ENCODE measurements at regions not wholly inside any gene's neighbourhood (a gene's known extent, or its start where the extent isn't known, plus 50 kb on each side); places are given as distances from the start of the nearest gene placed in this dataset.
"Not testable (repeated sequence)": the region's sequence is repeated elsewhere in the genome, so short reads cannot be mapped to it uniquely, and the experiment has no call there.

DNA sequence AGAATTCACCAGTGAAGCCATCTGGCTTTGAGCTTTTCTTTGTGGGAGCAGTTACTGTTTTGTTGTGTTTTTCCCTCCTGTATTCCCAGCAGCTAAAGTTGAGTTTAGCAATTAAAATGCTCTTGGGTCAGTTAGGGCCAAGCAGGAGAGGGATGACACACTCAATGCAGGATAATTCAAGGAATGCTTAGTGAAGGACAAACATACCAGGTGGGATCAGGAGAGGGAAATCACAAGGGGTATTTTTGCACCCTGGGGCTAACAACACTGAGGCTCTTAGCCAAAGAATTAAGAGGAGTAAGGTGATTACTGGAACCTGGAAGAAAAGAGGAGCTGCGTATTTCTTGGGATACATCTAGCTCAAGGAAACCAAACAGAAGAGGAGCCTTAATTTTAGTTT is 82.4 kb upstream of the KCND2 start:
- Mint-ChIP-seq H3K4me3 (no peak overlapping the region), H3K4me1 (no peaks in the 10 kb centered on the region), H3K27me3 (no peaks in the 10 kb centered on the region), H3K9me3 (peaks cover 0 to 9% (median 4%) of the 10 kb centered on the region in 7 donors), H3K36me3 (no peaks in the 10 kb centered on the region), H3K27ac (no peak overlapping the region)
- ATAC-seq (ENCODE audit: low read depth in 2 of 2) (no peak), DNase-seq (no peak)

- not testable (repeated sequence) for H3K4me3 Mint-ChIP-seq; H3K36me3 Mint-ChIP-seq; H3K27me3 Mint-ChIP-seq; DNase-seq; H3K27ac Mint-ChIP-seq; H3K4me1 Mint-ChIP-seq; H3K9me3 Mint-ChIP-seq; ATAC-seq (ENCODE audit: low read depth in 2 of 2)
Measured at GRCh38 chr7:120191423-120191822, 81.6 kb upstream of the KCND2 start.

DNA sequence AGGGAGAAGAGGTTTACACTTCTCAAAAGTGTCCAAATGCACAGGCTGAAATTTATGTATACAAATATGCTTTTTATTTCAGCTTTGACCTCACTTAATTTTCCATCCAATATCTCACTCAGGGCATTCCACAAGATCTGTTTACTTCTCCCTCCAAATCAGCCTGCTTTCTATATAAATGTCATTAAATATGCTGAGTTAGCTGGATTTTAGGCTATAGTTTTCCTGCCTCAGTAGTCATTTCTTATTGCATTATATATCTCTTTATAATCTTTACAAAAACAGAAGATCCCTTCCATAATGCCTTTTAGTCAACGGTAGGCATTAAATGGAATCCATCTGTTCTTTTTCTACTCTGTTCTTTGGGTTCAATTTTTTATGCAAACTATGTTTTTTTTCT is 71.7 kb upstream of the KCND2 start:
- Mint-ChIP-seq H3K36me3 (no peaks in the 10 kb centered on the region), H3K27me3 (no peaks in the 10 kb centered on the region), H3K9me3 (peaks cover 0 to 4% (median 0%) of the 10 kb centered on the region in 7 donors), H3K4me3 (no peak overlapping the region), H3K27ac (no peak overlapping the region), H3K4me1 (no peaks in the 10 kb centered on the region)
- ATAC-seq (ENCODE audit: low read depth in 2 of 2): no peak
- no peak for DNase-seq

DNA sequence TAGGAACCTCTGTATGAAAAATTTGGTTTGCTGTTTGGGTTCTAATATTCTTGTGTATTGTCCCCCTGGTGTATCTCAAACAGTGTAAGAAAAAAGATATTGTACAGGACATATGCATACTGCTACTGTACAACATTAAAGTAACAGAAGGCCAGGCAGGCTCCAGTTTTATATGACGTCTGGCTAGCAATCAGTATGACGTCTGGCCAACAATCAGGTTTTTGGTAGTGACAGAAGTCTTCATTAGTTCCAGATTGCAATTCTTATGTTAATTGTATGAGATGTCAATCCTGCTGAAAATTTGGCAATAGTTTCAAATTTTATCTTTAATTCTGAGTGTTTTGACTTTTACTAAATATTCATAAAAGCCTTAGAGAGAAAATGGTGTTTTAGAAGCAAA is 67.9 kb upstream of the KCND2 start:
- ATAC-seq (ENCODE audit: low read depth in 2 of 2) (no peak), DNase-seq (no peak)
- Mint-ChIP-seq H3K4me1 (no peaks in the 10 kb centered on the region), H3K27me3 (no peaks in the 10 kb centered on the region), H3K36me3 (no peaks in the 10 kb centered on the region), H3K9me3 (peaks cover 0 to 11% (median 6%) of the 10 kb centered on the region in 7 donors), H3K4me3 (no peak overlapping the region), H3K27ac (no peak overlapping the region)

DNA sequence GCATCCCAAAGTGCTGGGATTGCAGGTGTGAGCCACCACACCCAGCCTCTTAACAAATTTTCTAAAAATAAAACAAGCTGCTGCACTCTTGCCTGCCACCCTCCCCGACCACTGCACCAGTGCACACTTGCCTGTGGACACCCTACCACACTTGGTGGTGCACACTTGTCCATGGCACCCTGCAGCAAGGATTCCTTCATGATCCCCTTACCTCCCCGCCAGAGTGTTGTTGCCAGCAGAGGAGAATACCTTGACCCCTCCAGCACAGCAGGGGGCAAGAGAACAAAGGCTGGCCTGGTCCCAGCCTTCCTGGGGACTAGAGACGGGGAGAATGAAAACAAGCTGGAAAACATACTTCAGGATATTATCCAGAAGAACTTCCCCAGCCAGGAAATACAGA is 65.9 kb upstream of the KCND2 start:
- H3K9me3 Mint-ChIP-seq: peaks cover 4 to 22% (median 8%) of the 10 kb centered on the region in 7 donors
- no peaks in the 10 kb centered on the region for H3K4me1 Mint-ChIP-seq
- no peak overlapping the region for H3K4me3 Mint-ChIP-seq
- no peak overlapping the region for H3K27ac Mint-ChIP-seq
- no peaks in the 10 kb centered on the region for H3K36me3 Mint-ChIP-seq
- no peaks in the 10 kb centered on the region for H3K27me3 Mint-ChIP-seq
- ATAC-seq (ENCODE audit: low read depth in 2 of 2) (no peak), DNase-seq (no peak)

DNA sequence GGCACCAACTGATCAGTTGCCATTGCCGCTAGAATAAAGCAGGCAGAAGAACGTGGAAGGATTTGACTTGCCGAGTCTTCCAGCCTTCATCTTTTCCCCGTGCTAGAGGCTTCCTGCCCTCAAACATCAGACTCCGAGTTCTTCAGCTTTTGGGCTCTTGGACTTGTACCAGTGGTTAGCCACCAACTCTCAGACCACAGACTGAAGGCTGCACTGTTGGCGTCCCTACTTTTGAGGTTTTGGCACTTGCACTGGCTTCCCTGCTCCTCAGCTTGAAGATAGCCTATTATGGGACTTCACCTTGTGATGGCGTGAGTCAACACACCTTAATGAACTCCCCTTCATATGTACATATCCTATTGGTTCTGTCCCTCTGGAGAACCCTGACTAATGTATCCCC is 57.3 kb upstream of the KCND2 start:
- DNase-seq (no peak), ATAC-seq (ENCODE audit: low read depth in 2 of 2) (no peak)
- peaks cover 0 to 11% (median 4%) of the 10 kb centered on the region in 7 donors for H3K9me3 Mint-ChIP-seq
- H3K4me3 Mint-ChIP-seq: no peak overlapping the region
- no peaks in the 10 kb centered on the region for H3K27me3 Mint-ChIP-seq
- H3K36me3 Mint-ChIP-seq: no peaks in the 10 kb centered on the region
- H3K4me1 Mint-ChIP-seq: no peaks in the 10 kb centered on the region
- H3K27ac Mint-ChIP-seq: no peak overlapping the region

DNA sequence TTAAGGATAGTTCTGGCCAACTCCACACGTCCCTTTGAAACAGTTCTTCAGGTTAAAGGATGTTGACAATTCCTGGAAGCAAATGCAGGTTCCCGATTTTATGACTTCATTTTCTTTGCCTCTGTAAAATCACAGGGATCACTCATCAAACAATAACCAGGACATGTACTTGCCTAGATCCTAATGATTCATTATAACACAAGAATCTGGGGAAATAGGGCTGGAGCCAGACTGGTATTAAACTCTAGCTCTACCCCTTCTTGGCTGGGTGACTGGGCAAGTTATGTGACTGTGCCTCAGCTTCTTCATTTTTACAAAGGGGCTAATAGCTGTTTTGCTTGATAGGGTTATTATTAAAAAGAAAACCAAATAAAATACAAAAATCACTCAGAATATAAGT is 56.0 kb upstream of the KCND2 start:
- peaks cover 0 to 5% (median 0%) of the 10 kb centered on the region in 7 donors for H3K9me3 Mint-ChIP-seq
- no peak overlapping the region for H3K4me3 Mint-ChIP-seq

DNA sequence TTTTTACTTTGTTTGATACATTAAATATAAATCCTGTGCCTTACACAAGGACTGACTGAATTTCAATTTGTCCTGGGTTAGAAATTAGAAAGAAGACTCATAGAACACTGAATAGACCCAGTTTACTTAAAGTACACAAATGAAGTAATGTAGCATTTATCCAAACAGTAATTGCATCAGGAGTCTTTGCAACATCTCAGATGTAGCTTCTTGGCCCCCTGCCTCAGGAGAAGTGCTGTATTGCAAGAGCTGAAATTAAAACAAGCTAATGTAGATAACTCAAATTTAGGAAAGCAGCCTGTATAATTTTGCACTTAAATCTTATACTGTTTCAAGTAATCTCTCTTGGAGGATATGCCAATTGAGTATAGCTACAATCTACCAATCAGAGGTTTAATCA is 54.3 kb upstream of the KCND2 start:
- no peaks in the 10 kb centered on the region for H3K4me1 Mint-ChIP-seq

More for the DNA sequence above, 56.0 kb upstream of the KCND2 start:
- ATAC-seq (ENCODE audit: low read depth in 2 of 2) (no peak), DNase-seq (no peak)
- Mint-ChIP-seq H3K27me3 (no peaks in the 10 kb centered on the region), H3K36me3 (no peaks in the 10 kb centered on the region), H3K4me1 (no peaks in the 10 kb centered on the region), H3K27ac (no peak overlapping the region)

DNA sequence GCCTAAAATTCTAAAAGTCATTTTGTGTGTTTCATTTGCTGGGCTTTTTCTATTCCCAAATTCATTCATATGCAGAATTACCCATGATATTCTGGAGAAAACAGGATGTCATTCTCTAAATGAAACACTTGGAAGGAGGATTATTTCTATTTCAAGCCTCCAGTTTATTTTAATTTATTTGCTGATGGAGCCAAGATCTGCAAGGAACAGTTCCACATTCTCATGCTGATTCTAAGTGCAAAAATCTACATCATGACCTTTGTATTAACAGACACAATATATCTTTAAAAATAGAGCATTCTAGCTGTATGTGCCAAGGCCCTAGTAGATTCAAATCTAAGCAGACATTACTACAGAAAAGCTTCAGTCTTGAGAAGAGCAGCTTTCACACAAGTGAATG is 51.3 kb upstream of the KCND2 start:
- ATAC-seq (ENCODE audit: low read depth in 2 of 2) (no peak), DNase-seq (no peak)
- no peaks in the 10 kb centered on the region for H3K36me3 Mint-ChIP-seq
- no peaks in the 10 kb centered on the region for H3K4me1 Mint-ChIP-seq
- no peak overlapping the region for H3K4me3 Mint-ChIP-seq
- H3K9me3 Mint-ChIP-seq: peaks cover 0 to 5% (median 0%) of the 10 kb centered on the region in 7 donors
- no peaks in the 10 kb centered on the region for H3K27me3 Mint-ChIP-seq
- H3K27ac Mint-ChIP-seq: no peak overlapping the region

More for the DNA sequence above, 54.3 kb upstream of the KCND2 start:
- Mint-ChIP-seq H3K9me3 (peaks cover 0 to 5% (median 0%) of the 10 kb centered on the region in 7 donors), H3K4me3 (no peak overlapping the region), H3K27ac (no peak overlapping the region), H3K36me3 (no peaks in the 10 kb centered on the region), H3K27me3 (no peaks in the 10 kb centered on the region)
- DNase-seq (no peak), ATAC-seq (ENCODE audit: low read depth in 2 of 2) (no peak)
